Gastroesophageal sphincter (tissue), 4 donors: ENCODE measurements at regions not wholly inside any gene's neighbourhood (a gene's known extent, or its start where the extent isn't known, plus 50 kb on each side); places are given as distances from the start of the nearest gene placed in this dataset.

Experiments used
- ATAC-seq: fragments of 150-250 bp; one replicate; pipeline ENCODE4 v1.9.1; 2016; ENCODE audit warnings: mild to moderate bottlenecking, moderate library complexity
- H3K27ac ChIP-seq, 4 donors: fragments of 200-600 bp; sonication (generic) in 3 of 4; 1 replicate in 3 of 4; 2 replicates in 1 of 4; pipeline ENCODE4 v1.5.1; 2016 to 2019
- H3K27me3 ChIP-seq: fragments of 200-600 bp; sonication (generic); one replicate; pipeline ENCODE4 v1.5.1; 2019
- H3K36me3 ChIP-seq, 2 donors: fragments of 200-600 bp; sonication (generic); one replicate each; pipeline ENCODE4 v1.5.1; 2019; ENCODE audit warnings: control low read depth in 1 of 2
- H3K4me1 ChIP-seq, 3 donors: fragments of 200-600 bp; sonication (generic); 1 replicate in 2 of 3; 2 replicates in 1 of 3; pipeline ENCODE4 v1.5.1; 2016 to 2019; ENCODE audit warnings: control low read depth in 2 of 3
- H3K4me3 ChIP-seq, 2 donors: fragments of 200-600 bp; sonication (generic); one replicate each; pipeline ENCODE4 v1.5.1; 2019; ENCODE audit warnings: mild to moderate bottlenecking in 1 of 2, moderate library complexity in 1 of 2
- H3K9me3 ChIP-seq, 3 donors: fragments of 200-600 bp; sonication (generic); one replicate each; pipeline ENCODE4 v1.5.1; 2017 to 2019; ENCODE audit warnings: control low read depth in 2 of 3
- EP300 ChIP-seq: sonication (generic); formaldehyde crosslinking; IDR thresholded peaks from one replicate; pipeline ENCODE4 v1.6.1; 2017; ENCODE audit warnings: antibody characterized with exemption, mild to moderate bottlenecking
- POLR2A ChIP-seq, 2 donors: fragments of 450-650 bp; IDR thresholded peaks; one replicate each; pipeline ENCODE4 v1.6.1; 2017; ENCODE audit warnings: antibody characterized with exemption in 2 of 2, mild to moderate bottlenecking in 2 of 2, moderate library complexity in 1 of 2
- POLR2AphosphoS5 ChIP-seq: sonication (generic); formaldehyde crosslinking; IDR thresholded peaks from one replicate; pipeline ENCODE4 v1.6.1; 2017; ENCODE audit warnings: antibody characterized with exemption
- WGBS, 2 donors: methylation state at CpG; one replicate each; pipeline ENCODE4 v1.1.5; 2018; ENCODE audit warnings: low coverage in 1 of 2; 5-methylcytosine and 5-hydroxymethylcytosine counted together
- TF ChIP-seq, protein P1 (sequence below), 4 experiments: fragments of 200-600 bp in 2 of 4; fragments of 450-650 bp in 2 of 4; sonication (generic) in 1 of 4; IDR thresholded peaks; one replicate each; pipeline ENCODE4 v1.5.1; 2017 to 2019; ENCODE audit warnings: antibody characterized with exemption in 4 of 4, mild to moderate bottlenecking in 2 of 4, moderate library complexity in 2 of 4

DNA sequence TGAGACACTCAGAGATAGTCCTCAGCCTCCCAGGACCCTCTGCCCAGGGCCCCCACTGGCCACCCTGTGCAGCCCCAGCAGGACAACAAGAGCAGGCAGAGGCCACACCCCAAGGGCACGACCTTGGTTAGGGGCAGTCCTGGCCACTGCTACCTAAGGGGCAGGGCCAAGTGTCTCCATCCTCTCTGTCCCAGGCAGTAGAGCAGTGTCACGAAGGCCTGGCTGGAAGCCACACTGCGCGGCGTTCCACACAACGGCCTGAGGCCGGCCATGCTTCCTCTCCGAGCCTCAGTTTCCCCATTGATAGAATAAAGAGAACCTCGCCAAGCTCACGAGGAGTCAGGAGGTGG, 1074.3 kb downstream of the BRD1 start:
- no peaks in the 10 kb centered on the region for H3K9me3 ChIP-seq
- WGBS, 2 donors: 80 to 97% methylated on average over 2 to 7 of the region's 10 CpGs
- TF ChIP-seq POLR2A (IDR thresholded peaks at IDR 0.05) (no peak), EP300 (no peak), POLR2AphosphoS5 (no peak)
- TF ChIP-seq, protein P1, sequence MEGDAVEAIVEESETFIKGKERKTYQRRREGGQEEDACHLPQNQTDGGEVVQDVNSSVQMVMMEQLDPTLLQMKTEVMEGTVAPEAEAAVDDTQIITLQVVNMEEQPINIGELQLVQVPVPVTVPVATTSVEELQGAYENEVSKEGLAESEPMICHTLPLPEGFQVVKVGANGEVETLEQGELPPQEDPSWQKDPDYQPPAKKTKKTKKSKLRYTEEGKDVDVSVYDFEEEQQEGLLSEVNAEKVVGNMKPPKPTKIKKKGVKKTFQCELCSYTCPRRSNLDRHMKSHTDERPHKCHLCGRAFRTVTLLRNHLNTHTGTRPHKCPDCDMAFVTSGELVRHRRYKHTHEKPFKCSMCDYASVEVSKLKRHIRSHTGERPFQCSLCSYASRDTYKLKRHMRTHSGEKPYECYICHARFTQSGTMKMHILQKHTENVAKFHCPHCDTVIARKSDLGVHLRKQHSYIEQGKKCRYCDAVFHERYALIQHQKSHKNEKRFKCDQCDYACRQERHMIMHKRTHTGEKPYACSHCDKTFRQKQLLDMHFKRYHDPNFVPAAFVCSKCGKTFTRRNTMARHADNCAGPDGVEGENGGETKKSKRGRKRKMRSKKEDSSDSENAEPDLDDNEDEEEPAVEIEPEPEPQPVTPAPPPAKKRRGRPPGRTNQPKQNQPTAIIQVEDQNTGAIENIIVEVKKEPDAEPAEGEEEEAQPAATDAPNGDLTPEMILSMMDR (IDR thresholded peaks at IDR 0.05): no peak
- H3K27me3 ChIP-seq: peaks cover 50% of the 10 kb centered on the region
- H3K4me1 ChIP-seq: no peaks in the 10 kb centered on the region
- no peak overlapping the region for H3K27ac ChIP-seq
- no peaks in the 10 kb centered on the region for H3K36me3 ChIP-seq
- ATAC-seq: no peak
- H3K4me3 ChIP-seq: no peak overlapping the region

DNA sequence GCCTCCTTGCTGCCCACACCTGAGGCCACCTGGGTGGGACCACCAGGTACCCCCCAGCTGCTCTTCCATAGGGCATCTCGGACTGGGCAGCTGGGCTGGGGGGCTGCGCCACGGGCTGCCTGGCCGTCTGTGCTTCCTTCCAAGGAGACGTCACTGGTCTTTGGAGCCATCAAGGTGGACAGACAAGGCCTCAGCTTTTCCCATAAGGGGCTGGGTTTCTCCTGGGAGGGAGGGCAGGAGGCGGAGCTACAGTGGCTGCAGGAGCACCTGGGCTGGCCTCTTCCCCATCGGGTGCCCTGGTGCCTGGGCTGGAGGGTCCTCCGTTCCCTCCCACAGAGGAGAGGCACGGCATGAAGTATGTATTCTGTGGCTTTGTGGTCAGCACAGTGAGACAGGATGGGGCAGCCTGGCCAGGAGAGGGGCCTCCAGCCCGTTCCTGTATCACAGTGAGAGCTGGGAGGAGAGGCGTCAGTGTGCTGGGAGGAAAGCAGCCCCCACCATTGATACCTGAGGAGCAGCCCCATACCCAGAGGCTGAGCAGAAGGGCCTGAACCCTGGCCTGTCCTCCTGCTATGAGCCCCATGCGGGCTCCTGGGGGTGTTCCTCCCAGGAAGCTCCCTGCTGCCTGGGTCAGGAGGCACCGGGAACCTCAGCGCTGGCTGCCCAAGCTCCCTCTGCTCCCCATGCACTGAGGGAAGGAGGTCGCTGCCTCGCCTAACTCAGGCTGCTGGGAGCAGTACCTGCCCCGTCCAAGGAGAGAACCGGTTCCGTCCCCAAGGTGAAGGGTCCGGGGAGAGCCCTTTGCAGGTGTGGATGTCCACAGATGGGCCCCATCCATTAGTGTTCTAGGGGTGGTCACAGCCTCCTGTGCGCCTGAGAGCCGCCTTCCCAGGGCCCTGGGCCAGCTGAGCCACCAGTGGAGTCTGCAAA, 1075.0 kb downstream of the BRD1 start:
- TF ChIP-seq, protein P1 (IDR thresholded peaks at IDR 0.05): no peak
- no peak for TF ChIP-seq POLR2A (IDR thresholded peaks at IDR 0.05)
- no peak for TF ChIP-seq EP300
- no peaks in the 10 kb centered on the region for H3K36me3 ChIP-seq
- no peak overlapping the region for H3K4me3 ChIP-seq
- ATAC-seq: no peak
- 20% methylated on average over 1 of the region's 22 CpGs; no CpG with 5 or more reads in 1 of the 2 donors for WGBS, 2 donors
- H3K27ac ChIP-seq: no peak overlapping the region
- H3K27me3 ChIP-seq: peaks cover 45% of the 10 kb centered on the region
- no peaks in the 10 kb centered on the region for H3K4me1 ChIP-seq
- no peaks in the 10 kb centered on the region for H3K9me3 ChIP-seq

DNA sequence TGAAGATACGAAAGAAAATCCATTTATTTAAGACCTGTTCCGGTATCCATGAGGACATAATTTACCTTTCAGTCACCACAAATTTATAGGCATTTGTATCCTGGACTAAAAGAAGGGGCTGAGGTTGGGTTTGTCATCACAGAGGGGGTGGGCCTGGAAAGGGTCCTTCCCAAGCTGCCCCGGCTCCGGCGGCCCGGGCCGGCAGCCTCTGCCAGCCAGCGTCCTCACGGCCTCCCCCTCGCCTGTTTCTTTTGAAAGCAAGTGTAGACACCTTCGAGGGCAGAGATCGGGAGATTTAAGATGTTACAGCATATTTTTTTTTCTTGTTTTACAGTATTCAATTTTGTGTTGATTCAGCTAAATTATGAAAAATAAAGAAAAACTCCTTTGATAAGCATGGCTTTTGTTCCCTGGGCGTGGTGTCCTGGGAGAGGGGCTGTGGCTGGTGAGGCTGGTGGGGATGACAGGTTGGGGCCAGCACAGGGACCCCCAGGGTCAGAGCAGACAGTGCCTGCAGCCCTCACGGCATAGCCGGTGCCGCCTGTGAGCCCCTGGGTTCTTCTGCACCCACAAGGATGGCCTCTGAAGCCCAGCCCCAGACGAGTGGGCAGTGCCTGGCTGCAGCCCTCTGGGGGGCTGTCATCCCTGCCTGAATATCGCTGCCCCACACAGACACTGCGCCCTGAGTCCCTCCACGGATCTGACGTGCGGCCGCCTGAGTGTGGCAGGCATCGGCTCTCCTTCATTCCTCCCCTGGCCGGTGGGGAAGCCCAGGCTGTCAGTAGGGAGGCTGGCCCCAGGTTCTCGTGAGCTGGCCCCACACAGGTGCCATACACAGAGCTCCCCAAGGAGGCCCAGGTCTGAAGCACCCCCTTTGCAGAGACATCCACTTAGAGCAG, 1075.9 kb downstream of the BRD1 start:
- TF ChIP-seq EP300 (no peak), POLR2AphosphoS5 (no peak), POLR2A (IDR thresholded peaks at IDR 0.05) (no peak)
- TF ChIP-seq, protein P1 (IDR thresholded peaks at IDR 0.05): no peak
- no peaks in the 10 kb centered on the region for H3K36me3 ChIP-seq

DNA sequence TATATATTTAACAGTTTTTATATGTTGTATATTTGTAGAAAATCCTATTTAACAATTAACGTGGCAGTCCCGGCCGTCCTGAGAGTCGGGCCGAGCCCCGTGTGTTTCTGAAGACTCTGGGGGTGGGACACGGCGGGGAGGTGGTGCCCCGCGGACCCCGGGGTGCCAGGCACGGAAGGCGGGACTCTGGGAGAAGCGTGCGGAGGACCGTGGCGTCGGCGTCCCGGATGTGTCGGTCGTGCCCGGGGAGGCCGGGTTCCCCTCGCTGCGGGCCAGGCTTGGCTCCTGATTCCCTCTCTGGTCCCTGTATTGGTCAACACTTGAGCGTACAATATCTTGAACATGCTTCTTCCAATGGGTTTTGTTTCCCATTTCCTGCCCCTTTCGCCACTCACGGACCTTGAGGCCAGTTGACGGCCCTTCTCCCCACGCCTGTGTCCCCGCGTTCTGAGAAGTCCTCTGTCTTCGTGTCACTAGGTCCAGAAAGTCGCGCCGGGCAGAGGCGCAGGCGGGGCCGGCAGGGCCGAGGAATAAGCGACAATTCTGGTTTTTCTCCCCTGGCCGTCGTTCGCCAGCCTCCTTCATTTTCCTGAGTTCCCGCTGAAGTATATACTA, 1076.7 kb downstream of the BRD1 start:
- ATAC-seq: no peak
- Histone ChIP-seq H3K36me3 (no peaks in the 10 kb centered on the region), H3K4me1 (no peaks in the 10 kb centered on the region), H3K4me3 (no peak overlapping the region), H3K9me3 (no peaks in the 10 kb centered on the region), H3K27ac (no peak overlapping the region), H3K27me3 (peaks cover 28% of the 10 kb centered on the region)
- 94 to 95% methylated on average over 22 to 25 of the region's 46 CpGs for WGBS, 2 donors
- TF ChIP-seq EP300: no peak
- TF ChIP-seq POLR2A (IDR thresholded peaks at IDR 0.05): no peak
- no peak for TF ChIP-seq POLR2AphosphoS5
- TF ChIP-seq, protein P1 (IDR thresholded peaks at IDR 0.05): no peak

More for the DNA sequence above, 1075.9 kb downstream of the BRD1 start:
- peaks cover 37% of the 10 kb centered on the region for H3K27me3 ChIP-seq
- H3K4me3 ChIP-seq: no peak overlapping the region
- H3K4me1 ChIP-seq: no peaks in the 10 kb centered on the region
- 89 to 100% methylated on average over 2 to 13 of the region's 26 CpGs for WGBS, 2 donors
- ATAC-seq: no peak
- H3K27ac ChIP-seq: no peak overlapping the region
- no peaks in the 10 kb centered on the region for H3K9me3 ChIP-seq
